HepG2 (cell line): ENCODE measurements at regions not wholly inside any gene's neighbourhood (a gene's known extent, or its start where the extent isn't known, plus 50 kb on each side); places are given as distances from the start of the nearest gene placed in this dataset.

Experiments used
- ATF7 ChIP-seq, 2 experiments: fragments of 450-650 bp in 1 of 2; sonication (generic) in 1 of 2; formaldehyde crosslinking in 1 of 2; IDR thresholded peaks; 2 replicates each; pipeline versions ENCODE4 v1.4.0 to v1.6.1; 2016 to 2020; ENCODE audit warnings: antibody characterized with exemption in 1 of 2, mild to moderate bottlenecking in 1 of 2, missing genetic modification reagents in 1 of 2
- CSRNP1 ChIP-seq: sonication (generic); formaldehyde crosslinking; IDR thresholded peaks from 2 replicates; pipeline ENCODE4 v1.8.1; 2023; ENCODE audit warnings: mild to moderate bottlenecking, missing genetic modification reagents
- FOXM1 ChIP-seq: sonication (generic); formaldehyde crosslinking; IDR thresholded peaks from 2 replicates; pipeline ENCODE4 v1.5.0; 2020; ENCODE audit warnings: missing genetic modification reagents
- MNT ChIP-seq: fragments of 450-650 bp; IDR thresholded peaks from 2 replicates; pipeline ENCODE4 v1.6.1; 2016
- NR2F2 ChIP-seq: IDR thresholded peaks from 2 replicates; pipeline ENCODE4 v1.6.1; 2012; ENCODE audit warnings: low read depth, inconsistent platforms, borderline replicate concordance
- PAXIP1 ChIP-seq: sonication (generic); formaldehyde crosslinking; conservative IDR thresholded peaks from 2 replicates; pipeline ENCODE4 v1.4.0; 2020; ENCODE audit warnings: mild to moderate bottlenecking, missing genetic modification reagents, moderate library complexity
- REL ChIP-seq: sonication (generic); formaldehyde crosslinking; conservative IDR thresholded peaks from 2 replicates; pipeline ENCODE4 v1.8.0; 2022; ENCODE audit warnings: mild to moderate bottlenecking, missing genetic modification reagents, moderate library complexity
- RNF219 ChIP-seq: sonication (generic); formaldehyde crosslinking; IDR thresholded peaks from 2 replicates; pipeline ENCODE4 v1.5.0; 2020; ENCODE audit warnings: mild to moderate bottlenecking, missing genetic modification reagents
- SAFB2 ChIP-seq: sonication (generic); formaldehyde crosslinking; IDR thresholded peaks from 2 replicates; pipeline ENCODE4 v1.5.1; 2020; ENCODE audit warnings: missing genetic modification reagents, low read depth, mild to moderate bottlenecking, borderline replicate concordance
- SKI ChIP-seq: fragments of 450-650 bp; IDR thresholded peaks from one replicate; pipeline ENCODE4 v1.6.1; 2018; ENCODE audit warnings: mild to moderate bottlenecking; ENCODE audit not compliant: partially characterized antibody
- TEAD2 ChIP-seq: sonication (generic); formaldehyde crosslinking; IDR thresholded peaks from 2 replicates; pipeline ENCODE4 v1.9.0; 2021; ENCODE audit warnings: missing genetic modification reagents
- USF2 ChIP-seq, 2 experiments: sonication (generic) in 1 of 2; formaldehyde crosslinking in 1 of 2; IDR thresholded peaks; 2 replicates each; pipeline versions ENCODE4 v1.5.1 to v1.6.1; 2011 to 2020; ENCODE audit warnings: borderline replicate concordance in 1 of 2, low read depth in 1 of 2, low read length in 1 of 2, mild to moderate bottlenecking in 1 of 2, missing genetic modification reagents in 1 of 2, moderate library complexity in 1 of 2
- YEATS2 ChIP-seq: sonication (generic); formaldehyde crosslinking; IDR thresholded peaks from 2 replicates; pipeline ENCODE4 v1.4.0; 2020; ENCODE audit warnings: missing genetic modification reagents, borderline replicate concordance
- ZFP62 ChIP-seq: sonication (generic); formaldehyde crosslinking; IDR thresholded peaks from 2 replicates; pipeline ENCODE4 v1.4.0; 2020; ENCODE audit warnings: missing genetic modification reagents
- ZMYM3 ChIP-seq: sonication (generic); formaldehyde crosslinking; IDR thresholded peaks from 2 replicates; pipeline ENCODE4 v1.5.1; 2020; ENCODE audit warnings: mild to moderate bottlenecking, missing genetic modification reagents
- ZNF256 ChIP-seq: sonication (generic); formaldehyde crosslinking; conservative IDR thresholded peaks from 2 replicates; pipeline ENCODE4 v1.4.0; 2020; ENCODE audit warnings: missing genetic modification reagents
- ZNF776 ChIP-seq: sonication (generic); formaldehyde crosslinking; IDR thresholded peaks from 2 replicates; pipeline ENCODE4 v1.4.0; 2020; ENCODE audit warnings: mild to moderate bottlenecking, missing genetic modification reagents
- ZZZ3 ChIP-seq: sonication (generic); formaldehyde crosslinking; IDR thresholded peaks from 2 replicates; pipeline ENCODE4 v1.4.0; 2020; ENCODE audit warnings: missing genetic modification reagents, mild to moderate bottlenecking, borderline replicate concordance

- TF ChIP-seq CSRNP1 (CRISPR knock-in tag) (no peak), TEAD2 (CRISPR knock-in tag) (no peak), NR2F2 (peak; percentile 98), ATF7 (IDR thresholded peaks at IDR 0.05) (peak; percentile 100), ATF7 (CRISPR knock-in tag; IDR thresholded peaks at IDR 0.05) (peak; percentile 100), PAXIP1 (peak; percentile 97), ZNF776 (CRISPR knock-in tag) (no peak), USF2 (IDR thresholded peaks at IDR 0.05; ENCODE audit: low read depth, low read length) (no peak), USF2 (CRISPR knock-in tag; IDR thresholded peaks at IDR 0.05; ENCODE audit: borderline replicate concordance) (no peak), YEATS2 (CRISPR knock-in tag) (peak; percentile 58; the same call in 1 of the 2 replicates), REL (CRISPR knock-in tag) (no peak), FOXM1 (CRISPR knock-in tag) (no peak), SAFB2 (CRISPR knock-in tag) (no peak; the same call in 1 of the 2 replicates), ZMYM3 (peak; percentile 17; the same call in 1 of the 2 replicates), ZNF256 (CRISPR knock-in tag) (no peak), ZFP62 (CRISPR knock-in tag) (no peak), MNT (no peak), ZZZ3 (CRISPR knock-in tag) (no peak), RNF219 (no peak), SKI (peak; percentile 94)
These were observed 120.0 kb upstream of the SLC38A2 start (continued) for GRCh38 chr12:46492471-46493085.
